Ovary (tissue), 3 donors: ENCODE measurements at regions not wholly inside any gene's neighbourhood (a gene's known extent, or its start where the extent isn't known, plus 50 kb on each side); places are given as distances from the start of the nearest gene placed in this dataset.

Source experiments
- EP300 ChIP-seq: sonication (generic); formaldehyde crosslinking; IDR thresholded peaks from one replicate; pipeline ENCODE4 v1.6.1; 2017; ENCODE audit warnings: antibody characterized with exemption
- POLR2A ChIP-seq: fragments of 450-650 bp; IDR thresholded peaks from one replicate; pipeline ENCODE4 v1.6.1; 2017; ENCODE audit warnings: antibody characterized with exemption, mild to moderate bottlenecking, moderate library complexity
- TF ChIP-seq, protein P1 (sequence below), 3 donors: fragments of 450-650 bp in 2 of 3; fragments of 200-600 bp in 1 of 3; IDR thresholded peaks; one replicate each; pipeline versions ENCODE4 v1.5.1 to v1.8.0; 2016 to 2022; ENCODE audit warnings: antibody characterized with exemption in 3 of 3, mild to moderate bottlenecking in 1 of 3
- donor health status: DM: no; HTN: no; CAD: no.

DNA sequence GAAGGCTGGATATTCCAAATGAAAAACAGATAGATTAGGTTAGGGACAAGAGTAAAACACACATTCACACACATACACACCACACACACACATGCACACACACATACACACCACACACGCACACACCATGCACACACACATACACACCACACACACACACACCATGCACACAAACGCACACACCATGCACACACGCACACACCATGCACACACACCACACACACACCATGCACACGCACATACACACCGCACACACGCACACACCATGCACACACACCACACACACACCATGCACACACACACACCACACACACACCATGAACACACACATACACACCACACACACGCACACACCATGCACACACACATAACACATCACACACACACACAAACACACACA is 203.7 kb upstream of the ZFHX3 start:
- TF ChIP-seq, protein P1, sequence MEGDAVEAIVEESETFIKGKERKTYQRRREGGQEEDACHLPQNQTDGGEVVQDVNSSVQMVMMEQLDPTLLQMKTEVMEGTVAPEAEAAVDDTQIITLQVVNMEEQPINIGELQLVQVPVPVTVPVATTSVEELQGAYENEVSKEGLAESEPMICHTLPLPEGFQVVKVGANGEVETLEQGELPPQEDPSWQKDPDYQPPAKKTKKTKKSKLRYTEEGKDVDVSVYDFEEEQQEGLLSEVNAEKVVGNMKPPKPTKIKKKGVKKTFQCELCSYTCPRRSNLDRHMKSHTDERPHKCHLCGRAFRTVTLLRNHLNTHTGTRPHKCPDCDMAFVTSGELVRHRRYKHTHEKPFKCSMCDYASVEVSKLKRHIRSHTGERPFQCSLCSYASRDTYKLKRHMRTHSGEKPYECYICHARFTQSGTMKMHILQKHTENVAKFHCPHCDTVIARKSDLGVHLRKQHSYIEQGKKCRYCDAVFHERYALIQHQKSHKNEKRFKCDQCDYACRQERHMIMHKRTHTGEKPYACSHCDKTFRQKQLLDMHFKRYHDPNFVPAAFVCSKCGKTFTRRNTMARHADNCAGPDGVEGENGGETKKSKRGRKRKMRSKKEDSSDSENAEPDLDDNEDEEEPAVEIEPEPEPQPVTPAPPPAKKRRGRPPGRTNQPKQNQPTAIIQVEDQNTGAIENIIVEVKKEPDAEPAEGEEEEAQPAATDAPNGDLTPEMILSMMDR (IDR thresholded peaks at IDR 0.05) = no peak
- TF ChIP-seq POLR2A = no peak
- TF ChIP-seq EP300 = no peak
